HG03139 (cell line): ENCODE measurements at regions not wholly inside any gene's neighbourhood (a gene's known extent, or its start where the extent isn't known, plus 50 kb on each side); places are given as distances from the start of the nearest gene placed in this dataset.

Experiments used
- ATAC-seq: cut with Tn5 transposase; IDR thresholded peaks from one replicate; pipeline ENCODE4 v1.9.1; 2021; ENCODE audit not compliant: unreplicated experiment

GRCh38 chr3:27935492-27935891, 213.4 kb upstream of the EOMES start:
- no peak for ATAC-seq

GRCh38 chr3:27939521-27939920, 217.4 kb upstream of the EOMES start:
- ATAC-seq, result no peak

GRCh38 chr3:27939940-27940339, 217.8 kb upstream of the EOMES start:
- no peak for ATAC-seq

GRCh38 chr3:27943106-27943505, 221.0 kb upstream of the EOMES start:
- no peak for ATAC-seq

- no peak for ATAC-seq
Observed at GRCh38 chr3:27945229-27945628, 223.1 kb upstream of the EOMES start.

GRCh38 chr3:27960133-27960532, 238.0 kb upstream of the EOMES start:
- no peak for ATAC-seq

- ATAC-seq, result no peak
Observed at GRCh38 chr3:27963519-27963918, 241.4 kb upstream of the EOMES start.

GRCh38 chr3:27971600-27971999, 249.5 kb upstream of the EOMES start:
- ATAC-seq, result no peak

- no peak for ATAC-seq
Observed at GRCh38 chr3:27976933-27977332, 254.8 kb upstream of the EOMES start.

GRCh38 chr3:27978440-27978839, 256.3 kb upstream of the EOMES start:
- ATAC-seq, result no peak

GRCh38 chr3:27985369-27986035, 255.9 kb upstream of the CMC1 start:
- no peak for ATAC-seq

GRCh38 chr3:27986234-27986879, 255.1 kb upstream of the CMC1 start:
- no peak for ATAC-seq

GRCh38 chr3:27990324-27990723, 251.1 kb upstream of the CMC1 start:
- no peak for ATAC-seq

GRCh38 chr3:27990837-27991236, 250.6 kb upstream of the CMC1 start:
- no peak for ATAC-seq

- ATAC-seq, result no peak
Observed at GRCh38 chr3:27993051-27993450, 248.4 kb upstream of the CMC1 start.

- ATAC-seq, result no peak
Observed at GRCh38 chr3:28000608-28001007, 240.8 kb upstream of the CMC1 start.

- no peak for ATAC-seq
Observed at GRCh38 chr3:28008235-28008634, 233.2 kb upstream of the CMC1 start.

GRCh38 chr3:28012830-28013229, 228.6 kb upstream of the CMC1 start:
- no peak for ATAC-seq

- no peak for ATAC-seq
Observed at GRCh38 chr3:28013864-28014473, 227.4 kb upstream of the CMC1 start.

- ATAC-seq, result no peak
Observed at GRCh38 chr3:28018925-28019718, 222.3 kb upstream of the CMC1 start.

GRCh38 chr3:28019740-28020139, 221.7 kb upstream of the CMC1 start:
- no peak for ATAC-seq

- no peak for ATAC-seq
Observed at GRCh38 chr3:28022916-28023315, 218.5 kb upstream of the CMC1 start.
